ENCODE measurements at regions not wholly inside any gene's neighbourhood (a gene's known extent, or its start where the extent isn't known, plus 50 kb on each side); places are given as distances from the start of the nearest gene placed in this dataset.

- H4K20me1 ChIP-seq (ENCODE audit: insufficient read depth, low read length), result no peaks in the 10 kb centered on the region
- no peaks in the 10 kb centered on the region for H3K27me3 ChIP-seq (ENCODE audit: low read depth, low read length)
Observed at GRCh38 chr5:8710426-8710930, 835.4 kb downstream of the SEMA5A start.

DNA sequence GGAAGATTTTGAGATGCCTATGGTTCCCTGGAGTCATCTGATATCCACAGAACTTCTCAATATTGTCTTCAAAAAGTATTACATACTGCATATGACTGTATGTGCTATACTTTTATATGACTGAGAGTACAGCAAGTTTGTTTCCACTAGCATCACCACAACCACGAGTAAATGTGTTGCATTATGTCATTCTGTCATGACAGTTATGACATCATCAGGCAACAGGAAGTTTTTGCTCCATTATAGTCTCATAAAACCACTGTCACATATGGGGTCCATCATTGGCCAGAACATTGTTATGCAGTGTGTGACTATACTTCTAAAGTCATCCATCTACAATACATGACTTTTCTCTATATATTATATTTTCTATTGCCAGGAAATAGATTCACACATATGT is 831.7 kb downstream of the SEMA5A start:
- Histone ChIP-seq H3K4me3 (ENCODE audit: low read length) (no peak overlapping the region), H2AFZ (ENCODE audit: low read depth, low read length) (no peak overlapping the region), H3K4me1 (ENCODE audit: low read length) (no peaks in the 10 kb centered on the region), H3K79me2 (ENCODE audit: low read length) (no peaks in the 10 kb centered on the region), H4K20me1 (ENCODE audit: insufficient read depth, low read length) (no peaks in the 10 kb centered on the region), H3K27ac (ENCODE audit: low read length) (no peak overlapping the region), H3K9ac (ENCODE audit: low read length) (no peak overlapping the region), H3K4me2 (ENCODE audit: low read length) (no peak overlapping the region), H3K27me3 (ENCODE audit: low read depth, low read length) (no peaks in the 10 kb centered on the region), H3K9me3 (ENCODE audit: insufficient read depth, low read length) (no peaks in the 10 kb centered on the region), H3K36me3 (replicated peaks; ENCODE audit: low read depth, low read length) (no peaks in the 10 kb centered on the region)
- no peak for TF ChIP-seq EZH2phosphoT487 (IDR thresholded peaks at IDR 0.05; ENCODE audit: low read depth)
- no peak for TF ChIP-seq CTCF (IDR thresholded peaks at IDR 0.05; ENCODE audit: low read depth, low read length)

More at GRCh38 chr5:8710426-8710930, 835.4 kb downstream of the SEMA5A start:
- no peaks in the 10 kb centered on the region for H3K9me3 ChIP-seq (ENCODE audit: insufficient read depth, low read length)
- TF ChIP-seq CTCF (IDR thresholded peaks at IDR 0.05; ENCODE audit: low read depth, low read length) (no peak), EZH2phosphoT487 (IDR thresholded peaks at IDR 0.05; ENCODE audit: low read depth) (no peak)
- no peak overlapping the region for H3K27ac ChIP-seq (ENCODE audit: low read length)
- no peak overlapping the region for H3K4me3 ChIP-seq (ENCODE audit: low read length)
- H3K4me2 ChIP-seq (ENCODE audit: low read length), result no peak overlapping the region
- no peaks in the 10 kb centered on the region for H3K79me2 ChIP-seq (ENCODE audit: low read length)
- H3K4me1 ChIP-seq (ENCODE audit: low read length), result no peaks in the 10 kb centered on the region
- H3K36me3 ChIP-seq (replicated peaks; ENCODE audit: low read depth, low read length), result no peaks in the 10 kb centered on the region
- no peak overlapping the region for H2AFZ ChIP-seq (ENCODE audit: low read depth, low read length)
- no peak overlapping the region for H3K9ac ChIP-seq (ENCODE audit: low read length)

- Histone ChIP-seq H3K4me1 (ENCODE audit: low read length) (no peaks in the 10 kb centered on the region), H3K27me3 (ENCODE audit: low read depth, low read length) (no peaks in the 10 kb centered on the region), H3K4me2 (ENCODE audit: low read length) (no peak overlapping the region)
Observed at GRCh38 chr5:8714861-8715260, 831.0 kb downstream of the SEMA5A start.

GRCh38 chr5:8719796-8720195 is 826.1 kb downstream of the SEMA5A start:
- TF ChIP-seq CTCF (IDR thresholded peaks at IDR 0.05; ENCODE audit: low read depth, low read length) (no peak), EZH2phosphoT487 (IDR thresholded peaks at IDR 0.05; ENCODE audit: low read depth) (no peak)
- H3K4me2 ChIP-seq (ENCODE audit: low read length), result no peak overlapping the region

More at GRCh38 chr5:8714861-8715260, 831.0 kb downstream of the SEMA5A start:
- H2AFZ ChIP-seq (ENCODE audit: low read depth, low read length), result no peak overlapping the region
- TF ChIP-seq EZH2phosphoT487 (IDR thresholded peaks at IDR 0.05; ENCODE audit: low read depth), result no peak
- no peak for TF ChIP-seq CTCF (IDR thresholded peaks at IDR 0.05; ENCODE audit: low read depth, low read length)
- no peaks in the 10 kb centered on the region for H3K79me2 ChIP-seq (ENCODE audit: low read length)
- H3K27ac ChIP-seq (ENCODE audit: low read length), result no peak overlapping the region
- no peak overlapping the region for H3K4me3 ChIP-seq (ENCODE audit: low read length)
- no peaks in the 10 kb centered on the region for H4K20me1 ChIP-seq (ENCODE audit: insufficient read depth, low read length)
- H3K9ac ChIP-seq (ENCODE audit: low read length), result no peak overlapping the region
- no peaks in the 10 kb centered on the region for H3K9me3 ChIP-seq (ENCODE audit: insufficient read depth, low read length)
- H3K36me3 ChIP-seq (replicated peaks; ENCODE audit: low read depth, low read length), result no peaks in the 10 kb centered on the region

More at GRCh38 chr5:8719796-8720195, 826.1 kb downstream of the SEMA5A start:
- no peaks in the 10 kb centered on the region for H3K79me2 ChIP-seq (ENCODE audit: low read length)
- H3K27me3 ChIP-seq (ENCODE audit: low read depth, low read length), result no peaks in the 10 kb centered on the region
- no peak overlapping the region for H3K4me3 ChIP-seq (ENCODE audit: low read length)
- H2AFZ ChIP-seq (ENCODE audit: low read depth, low read length), result no peak overlapping the region
- no peak overlapping the region for H3K27ac ChIP-seq (ENCODE audit: low read length)
- H3K36me3 ChIP-seq (replicated peaks; ENCODE audit: low read depth, low read length), result no peaks in the 10 kb centered on the region
- H3K4me1 ChIP-seq (ENCODE audit: low read length), result no peaks in the 10 kb centered on the region
- no peak overlapping the region for H3K9ac ChIP-seq (ENCODE audit: low read length)
- no peaks in the 10 kb centered on the region for H4K20me1 ChIP-seq (ENCODE audit: insufficient read depth, low read length)
- H3K9me3 ChIP-seq (ENCODE audit: insufficient read depth, low read length), result no peaks in the 10 kb centered on the region
